ENCODE measurements at regions not wholly inside any gene's neighbourhood (a gene's known extent, or its start where the extent isn't known, plus 50 kb on each side); places are given as distances from the start of the nearest gene placed in this dataset.

DNA sequence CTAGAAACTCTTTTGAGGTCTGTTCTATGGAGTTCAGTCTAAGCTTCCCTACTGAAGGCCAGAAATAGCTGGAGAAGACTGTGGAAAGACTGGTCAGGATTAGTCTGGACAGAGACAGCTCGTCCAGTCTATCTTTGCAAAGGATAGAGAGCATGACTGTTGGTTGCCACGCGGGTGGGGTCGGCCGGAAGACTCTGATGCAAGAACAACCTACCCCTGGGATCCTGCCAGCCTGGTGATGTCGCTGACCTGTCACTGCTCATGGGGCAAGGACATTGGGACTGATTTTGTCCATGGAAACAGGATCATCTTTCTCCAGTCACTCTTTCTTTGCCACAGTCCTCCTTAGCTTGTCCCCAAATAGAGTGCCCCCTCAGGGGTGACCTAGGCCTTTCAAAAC lies 337.6 kb upstream of the NPSR1 start:
- TF ChIP-seq, protein P1, sequence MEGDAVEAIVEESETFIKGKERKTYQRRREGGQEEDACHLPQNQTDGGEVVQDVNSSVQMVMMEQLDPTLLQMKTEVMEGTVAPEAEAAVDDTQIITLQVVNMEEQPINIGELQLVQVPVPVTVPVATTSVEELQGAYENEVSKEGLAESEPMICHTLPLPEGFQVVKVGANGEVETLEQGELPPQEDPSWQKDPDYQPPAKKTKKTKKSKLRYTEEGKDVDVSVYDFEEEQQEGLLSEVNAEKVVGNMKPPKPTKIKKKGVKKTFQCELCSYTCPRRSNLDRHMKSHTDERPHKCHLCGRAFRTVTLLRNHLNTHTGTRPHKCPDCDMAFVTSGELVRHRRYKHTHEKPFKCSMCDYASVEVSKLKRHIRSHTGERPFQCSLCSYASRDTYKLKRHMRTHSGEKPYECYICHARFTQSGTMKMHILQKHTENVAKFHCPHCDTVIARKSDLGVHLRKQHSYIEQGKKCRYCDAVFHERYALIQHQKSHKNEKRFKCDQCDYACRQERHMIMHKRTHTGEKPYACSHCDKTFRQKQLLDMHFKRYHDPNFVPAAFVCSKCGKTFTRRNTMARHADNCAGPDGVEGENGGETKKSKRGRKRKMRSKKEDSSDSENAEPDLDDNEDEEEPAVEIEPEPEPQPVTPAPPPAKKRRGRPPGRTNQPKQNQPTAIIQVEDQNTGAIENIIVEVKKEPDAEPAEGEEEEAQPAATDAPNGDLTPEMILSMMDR (IDR thresholded peaks at IDR 0.05; ENCODE audit: borderline replicate concordance, extremely low read depth, low read length, poor library complexity, severe bottlenecking), result no peak
- no peak for TF ChIP-seq EZH2 (IDR thresholded peaks at IDR 0.05; ENCODE audit: borderline replicate concordance, low read depth, low read length, severe bottlenecking)

All from DND-41 (cell line).